GM12878 (cell line): ENCODE measurements at regions not wholly inside any gene's neighbourhood (a gene's known extent, or its start where the extent isn't known, plus 50 kb on each side); places are given as distances from the start of the nearest gene placed in this dataset.

Experiments used
- ATAC-seq: fragments of 200-7000 bp; cut with Tn5 transposase; 3 replicates; pipeline ENCODE4 v1.9.1; 2020; ENCODE audit warnings: mild to moderate bottlenecking, moderate library complexity
- BruUV-seq: library from RNA; stranded (reverse); fragments of 400-500 nt; replicated peaks from 2 replicates; lab custom pipeline; 2021; lab: Mats Ljungman, UMichigan
- CTCF ChIA-PET: fragments of 300-600 bp; sonication (Branson Sonifier 250); formaldehyde crosslinking; extraction: SDS; loops from one replicate; lab custom pipeline; 2021; ENCODE audit warnings: inconsistent platforms; lab: Yijun Ruan, JAX
- POLR2A ChIA-PET: fragments of 350-600 bp; formaldehyde crosslinking; extraction: SDS; loops from one replicate; lab custom pipeline; 2021; ENCODE audit warnings: inconsistent platforms; lab: Charles Lee
- RAD21 ChIA-PET: fragments of 300-600 bp; sonication (Branson Sonifier 250); formaldehyde crosslinking; loops from one replicate; lab custom pipeline; 2023; ENCODE audit warnings: antibody characterized with exemption; ENCODE audit not compliant: unreplicated experiment; lab: Charles Lee
- SMC1A ChIA-PET: fragments of 300-600 bp; sonication (Branson Sonifier 250); formaldehyde crosslinking; loops from one replicate; lab custom pipeline; 2023; ENCODE audit not compliant: unreplicated experiment, uncharacterized antibody; lab: Charles Lee
- DNase-seq: peaks from one replicate; pipeline ENCODE4 v3.0.0-alpha.2; 2011; ENCODE audit warnings: low read depth, low spot score
- FAIRE-seq: peaks from 3 replicates; lab custom pipeline; 2011; peaks lifted over from hg19 to GRCh38; lab: Jason Lieb, UNC
- H2AFZ ChIP-seq: 2 replicates; pipeline ENCODE4 v1.6.0; 2011; ENCODE audit warnings: low read depth, low read length, control low read depth; ENCODE audit not compliant: control insufficient read depth
- H3K27ac ChIP-seq: 2 replicates; pipeline ENCODE4 v1.5.1; 2011; ENCODE audit warnings: control low read depth; ENCODE audit not compliant: control insufficient read depth, insufficient read depth
- H3K27me3 ChIP-seq, 2 experiments: replicated peaks in 1 of 2; 2 replicates each; pipeline versions ENCODE4 v1.6.0 to v1.6.1; 2011; ENCODE audit warnings: low read length in 1 of 2; ENCODE audit not compliant: control insufficient read depth in 2 of 2, insufficient read depth in 2 of 2
- H3K36me3 ChIP-seq, 2 experiments: 2 replicates each; pipeline ENCODE4 v1.5.1; 2011; ENCODE audit warnings: low read length in 1 of 2; ENCODE audit not compliant: control insufficient read depth in 2 of 2, insufficient read depth in 2 of 2
- H3K4me1 ChIP-seq: 2 replicates; pipeline ENCODE4 v1.6.1; 2011; ENCODE audit warnings: mild to moderate bottlenecking, low read length, moderate library complexity, mixed read lengths; ENCODE audit not compliant: control insufficient read depth, insufficient read depth
- H3K4me2 ChIP-seq: 2 replicates; pipeline ENCODE4 v1.6.0; 2011; ENCODE audit warnings: control low read depth; ENCODE audit not compliant: control insufficient read depth, insufficient read depth
- H3K4me3 ChIP-seq: fragments of 200-600 bp; sonication (generic); 2 replicates; pipeline ENCODE4 v1.5.1; 2016
- H3K79me2 ChIP-seq: 2 replicates; pipeline ENCODE4 v1.6.0; 2011; ENCODE audit warnings: low read length; ENCODE audit not compliant: control insufficient read depth, insufficient read depth
- H3K9ac ChIP-seq: 2 replicates; pipeline ENCODE4 v1.8.0; 2011; ENCODE audit warnings: low read length, control low read depth, mixed read lengths; ENCODE audit not compliant: control insufficient read depth, insufficient read depth
- H3K9me3 ChIP-seq: replicated peaks from 3 replicates; pipeline ENCODE4 v1.5.1; 2011; ENCODE audit warnings: mild to moderate bottlenecking, low read length; ENCODE audit not compliant: control insufficient read depth, insufficient read depth
- H4K20me1 ChIP-seq: 2 replicates; pipeline ENCODE4 v1.6.0; 2011; ENCODE audit not compliant: control insufficient read depth, insufficient read depth
- CHD1 ChIP-seq: IDR thresholded peaks from 2 replicates; pipeline ENCODE4 v1.6.1; 2012; ENCODE audit warnings: low read depth, low read length, improper control_type of control experiment
- FOS ChIP-seq: IDR thresholded peaks from 3 replicates; pipeline ENCODE4 v1.6.1; 2011; ENCODE audit warnings: borderline replicate concordance; ENCODE audit not compliant: insufficient read length; ENCODE audit errors: extremely low read depth
- MLLT1 ChIP-seq: fragments of 450-650 bp; IDR thresholded peaks from 2 replicates; pipeline ENCODE4 v1.6.1; 2016; ENCODE audit warnings: mild to moderate bottlenecking
- PBX3 ChIP-seq: IDR thresholded peaks from 2 replicates; pipeline ENCODE4 v1.6.1; 2011; ENCODE audit warnings: mild to moderate bottlenecking, low read depth, low read length, moderate library complexity; ENCODE audit not compliant: insufficient replicate concordance
- RELA ChIP-seq: fragments of 450-650 bp; IDR thresholded peaks from 2 replicates; pipeline ENCODE4 v1.8.0; 2014; ENCODE audit warnings: borderline replicate concordance; ENCODE audit not compliant: partially characterized antibody
- USF1 ChIP-seq: IDR thresholded peaks from 2 replicates; pipeline ENCODE4 v1.6.1; 2011; ENCODE audit warnings: borderline replicate concordance, low read depth, mild to moderate bottlenecking, moderate library complexity, mixed read lengths, low read length; ENCODE audit not compliant: insufficient read depth; ENCODE audit errors: extremely low read length
- ZSCAN29 ChIP-seq: fragments of 450-650 bp; IDR thresholded peaks from 2 replicates; pipeline ENCODE4 v1.6.1; 2017; ENCODE audit warnings: mild to moderate bottlenecking, moderate library complexity
- WGBS: methylation state at CpG from one replicate; pipeline ENCODE4 v1.1.6; 2016; ENCODE audit warnings: low lambda C conversion rate; ENCODE audit not compliant: insufficient replicate concordance, insufficient coverage; ENCODE audit errors: missing lambda C conversion rate; 5-methylcytosine and 5-hydroxymethylcytosine counted together
- in situ Hi-C: fragments of 300-500 bp; cut with MboI; formaldehyde crosslinking; loops from 9 replicates; pipeline ENCODE4 v1.14.3; 2018; ENCODE audit warnings: mixed read lengths
- intact Hi-C: fragments of 100-400 bp; cut with micrococcal nuclease; formaldehyde crosslinking; loops from one replicate; pipeline ENCODE4 v1.14.2; 2022; ENCODE audit not compliant: unreplicated experiment
- TF ChIP-seq, protein P1 (sequence below), 3 experiments: IDR thresholded peaks in 2 of 3; conservative IDR thresholded peaks in 1 of 3; 2 replicates each; pipeline ENCODE4 v1.5.1; 2011; ENCODE audit warnings: low read depth in 3 of 3, low read length in 3 of 3, mild to moderate bottlenecking in 3 of 3, control low read depth in 2 of 3, moderate library complexity in 2 of 3, inconsistent platforms in 1 of 3, mixed read lengths in 1 of 3; ENCODE audit not compliant: control insufficient read depth in 2 of 3, insufficient read depth in 1 of 3; ENCODE audit errors: extremely low read depth in 1 of 3

DNA sequence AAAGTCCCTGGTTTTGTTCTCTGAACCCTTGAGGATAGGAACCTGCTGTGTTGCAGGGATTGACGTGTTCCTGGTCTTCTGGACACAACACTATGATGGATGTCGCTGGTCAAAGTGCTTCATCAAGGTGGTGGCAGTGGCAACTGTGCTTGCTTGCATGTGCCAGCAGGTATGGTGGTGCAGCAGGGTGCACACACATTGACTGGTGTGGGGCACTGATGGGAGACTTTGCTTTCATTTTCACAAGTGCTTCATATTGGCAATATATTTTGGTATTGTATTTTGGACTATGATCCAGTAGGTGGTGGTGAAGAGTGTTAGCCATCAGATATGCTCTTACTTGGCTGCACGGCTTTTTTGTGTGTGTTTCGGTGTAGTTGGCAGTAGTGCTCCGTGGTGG, 479.8 kb upstream of the CTNND2 start (continued):
- no peak for TF ChIP-seq PBX3
- TF ChIP-seq USF1, result no peak

- TF ChIP-seq, protein P1, sequence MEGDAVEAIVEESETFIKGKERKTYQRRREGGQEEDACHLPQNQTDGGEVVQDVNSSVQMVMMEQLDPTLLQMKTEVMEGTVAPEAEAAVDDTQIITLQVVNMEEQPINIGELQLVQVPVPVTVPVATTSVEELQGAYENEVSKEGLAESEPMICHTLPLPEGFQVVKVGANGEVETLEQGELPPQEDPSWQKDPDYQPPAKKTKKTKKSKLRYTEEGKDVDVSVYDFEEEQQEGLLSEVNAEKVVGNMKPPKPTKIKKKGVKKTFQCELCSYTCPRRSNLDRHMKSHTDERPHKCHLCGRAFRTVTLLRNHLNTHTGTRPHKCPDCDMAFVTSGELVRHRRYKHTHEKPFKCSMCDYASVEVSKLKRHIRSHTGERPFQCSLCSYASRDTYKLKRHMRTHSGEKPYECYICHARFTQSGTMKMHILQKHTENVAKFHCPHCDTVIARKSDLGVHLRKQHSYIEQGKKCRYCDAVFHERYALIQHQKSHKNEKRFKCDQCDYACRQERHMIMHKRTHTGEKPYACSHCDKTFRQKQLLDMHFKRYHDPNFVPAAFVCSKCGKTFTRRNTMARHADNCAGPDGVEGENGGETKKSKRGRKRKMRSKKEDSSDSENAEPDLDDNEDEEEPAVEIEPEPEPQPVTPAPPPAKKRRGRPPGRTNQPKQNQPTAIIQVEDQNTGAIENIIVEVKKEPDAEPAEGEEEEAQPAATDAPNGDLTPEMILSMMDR (IDR thresholded peaks at IDR 0.05 in 2 of 3, conservative IDR thresholded peaks at IDR 0.05 in 1 of 3; ENCODE audit: control insufficient read depth in 2 of 3, extremely low read depth in 1 of 3, insufficient read depth in 1 of 3, low read depth in 3 of 3, low read length in 3 of 3), result no peak
- no peak for TF ChIP-seq ZSCAN29
- no peak for TF ChIP-seq CHD1
- TF ChIP-seq FOS, result no peak
- TF ChIP-seq RELA, result no peak
- TF ChIP-seq MLLT1, result no peak
- no peaks in the 10 kb centered on the region for H3K36me3 ChIP-seq
- no peaks in the 10 kb centered on the region for H3K9me3 ChIP-seq
- no peaks in the 10 kb centered on the region for H3K79me2 ChIP-seq
- no peak overlapping the region for H2AFZ ChIP-seq
- intact Hi-C loops, result no loop called here
- FAIRE-seq, result no peak
- ATAC-seq, result no peak
- H3K4me3 ChIP-seq, result no peak overlapping the region
- 3% methylated on average over 4 of the region's 4 CpGs for WGBS
- in situ Hi-C loops, result no loop called here
- SMC1A ChIA-PET, result no interaction called here
- DNase-seq, result no peak
- H3K27me3 ChIP-seq, result no peaks in the 10 kb centered on the region
- no peaks in the 10 kb centered on the region for H3K4me1 ChIP-seq
- CTCF ChIA-PET, result no interaction called here
- no TSS peak for BruUV-seq
- no peak overlapping the region for H3K9ac ChIP-seq
- no peak overlapping the region for H3K27ac ChIP-seq
- POLR2A ChIA-PET, result no interaction called here
- no peaks in the 10 kb centered on the region for H4K20me1 ChIP-seq
- H3K4me2 ChIP-seq, result no peak overlapping the region
- RAD21 ChIA-PET, result no interaction called here
Measured at GRCh38 chr5:12367973-12368372, 463.7 kb upstream of the CTNND2 start.
